ENCODE measurements at regions not wholly inside any gene's neighbourhood (a gene's known extent, or its start where the extent isn't known, plus 50 kb on each side); places are given as distances from the start of the nearest gene placed in this dataset.

GRCh38 chr2:161061786-161062185 lies 98.4 kb upstream of the TANK start:
- Histone ChIP-seq H3K79me2 (ENCODE audit: insufficient read depth) (no peaks in the 10 kb centered on the region), H3K36me3 (replicated peaks in 1 of 2; ENCODE audit: control insufficient read depth in 1 of 2, insufficient read depth in 2 of 2, low read length in 1 of 2) (no peaks in the 10 kb centered on the region), H3K27ac (ENCODE audit: low read depth in 2 of 2, low read length in 1 of 2) (no peak overlapping the region), H3K4me1 (ENCODE audit: control insufficient read depth in 1 of 2, insufficient read depth in 2 of 2, low read depth in 1 of 2, low read length in 1 of 2) (peaks cover 0 to 5% of the 10 kb centered on the region in 2 experiments; a peak in 1 of 4 replicates), H2AFZ (ENCODE audit: low read depth) (no peak overlapping the region), H3K9ac (no peak overlapping the region), H4K20me1 (ENCODE audit: insufficient read depth) (no peaks in the 10 kb centered on the region), H3K9me3 (no peaks in the 10 kb centered on the region), H3K27me3 (ENCODE audit: insufficient read depth) (no peaks in the 10 kb centered on the region), H3K9me2 (no peaks in the 10 kb centered on the region), H3K4me2 (no peak overlapping the region), H3F3A (replicated peaks; ENCODE audit: insufficient read depth) (no peaks in the 10 kb centered on the region), H3K4me3 (ENCODE audit: low read depth in 2 of 2, low read length in 1 of 2) (no peak overlapping the region)
- DNase-seq: no peak
- WGBS (ENCODE audit: low lambda C conversion rate): 85% methylated on average over 4 of the region's 4 CpGs
- ChIA-PET POLR2A (no interaction called here), CTCF (interaction anchor here (1.4 to 3.2 kb wide), 4 partner anchors 8 to 952 kb away, joined by 3 to 48 read pairs (median 18); no protein-coding TSS in a partner anchor)
- TF ChIP-seq MAX (IDR thresholded peaks at IDR 0.05; ENCODE audit: low read depth) (no peak), IRF3 (IDR thresholded peaks at IDR 0.05; ENCODE audit: low read depth, low read length) (no peak), PBX3 (IDR thresholded peaks at IDR 0.05) (no peak), YY1 (IDR thresholded peaks at IDR 0.05; ENCODE audit: low read depth) (no peak), GABPA (IDR thresholded peaks at IDR 0.05; ENCODE audit: low read depth) (no peak), RAD21 (IDR thresholded peaks at IDR 0.05; ENCODE audit: low read length) (no peak), GATA2 (CRISPR knock-in tag; IDR thresholded peaks at IDR 0.05) (no peak), MXI1 (IDR thresholded peaks at IDR 0.05; ENCODE audit: low read depth, low read length) (no peak), EZH2phosphoT487 (IDR thresholded peaks at IDR 0.05; ENCODE audit: borderline replicate concordance, low read depth) (no peak), RXRA (IDR thresholded peaks at IDR 0.05; ENCODE audit: borderline replicate concordance, low read depth) (no peak), NFIC (IDR thresholded peaks at IDR 0.05; ENCODE audit: borderline replicate concordance) (no peak), SMC3 (IDR thresholded peaks at IDR 0.05; ENCODE audit: low read depth, low read length) (no peak), REST (IDR thresholded peaks at IDR 0.05; ENCODE audit: low read depth, low read length) (no peak)

Data from SK-N-SH (cell line).